ENCODE measurements at regions not wholly inside any gene's neighbourhood (a gene's known extent, or its start where the extent isn't known, plus 50 kb on each side); places are given as distances from the start of the nearest gene placed in this dataset.
"Not testable (repeated sequence)": the region's sequence is repeated elsewhere in the genome, so short reads cannot be mapped to it uniquely, and the experiment has no call there.

- DNase-seq (ENCODE audit: low read depth), result no peak
These were observed 174.7 kb downstream of the MAP2K4 start for GRCh38 chr17:12195418-12195817.

- no peak for DNase-seq (ENCODE audit: low read depth)
These were observed 180.7 kb downstream of the MAP2K4 start for GRCh38 chr17:12201294-12201880.

GRCh38 chr17:12209632-12210191 lies 189.0 kb downstream of the MAP2K4 start:
- DNase-seq (ENCODE audit: low read depth), result no peak

- not testable (repeated sequence) for DNase-seq (ENCODE audit: low read depth)
These were observed 200.2 kb downstream of the MAP2K4 start for GRCh38 chr17:12220714-12221439.

- DNase-seq (ENCODE audit: low read depth), result no peak
These were observed 201.7 kb downstream of the MAP2K4 start for GRCh38 chr17:12222392-12222791.

- no peak for DNase-seq (ENCODE audit: low read depth)
These were observed 206.9 kb downstream of the MAP2K4 start for GRCh38 chr17:12227547-12227946.

- no peak for DNase-seq (ENCODE audit: low read depth)
These were observed 208.7 kb downstream of the MAP2K4 start for GRCh38 chr17:12229335-12229734.

GRCh38 chr17:12230481-12231354 lies 210.0 kb downstream of the MAP2K4 start:
- no peak for DNase-seq (ENCODE audit: low read depth)

- no peak for DNase-seq (ENCODE audit: low read depth)
These were observed 210.6 kb downstream of the MAP2K4 start for GRCh38 chr17:12231355-12231682.

- DNase-seq (ENCODE audit: low read depth), result not testable (repeated sequence)
These were observed 218.3 kb downstream of the MAP2K4 start for GRCh38 chr17:12239021-12239420.

GRCh38 chr17:12242345-12242954 lies 221.8 kb downstream of the MAP2K4 start:
- DNase-seq (ENCODE audit: low read depth), result no peak

GRCh38 chr17:12247761-12248160 lies 227.1 kb downstream of the MAP2K4 start:
- no peak for DNase-seq (ENCODE audit: low read depth)

- no peak for DNase-seq (ENCODE audit: low read depth)
These were observed 230.3 kb downstream of the MAP2K4 start for GRCh38 chr17:12250973-12251372.

GRCh38 chr17:12252462-12252861 lies 231.8 kb downstream of the MAP2K4 start:
- DNase-seq (ENCODE audit: low read depth), result no peak

GRCh38 chr17:12254460-12254859 lies 233.8 kb downstream of the MAP2K4 start:
- no peak for DNase-seq (ENCODE audit: low read depth)

- DNase-seq (ENCODE audit: low read depth), result peak; percentile 57
These were observed 235.8 kb downstream of the MAP2K4 start for GRCh38 chr17:12256380-12256995.

GRCh38 chr17:12257176-12257575 lies 236.5 kb downstream of the MAP2K4 start:
- DNase-seq (ENCODE audit: low read depth), result no peak

GRCh38 chr17:12261354-12261753 lies 240.7 kb downstream of the MAP2K4 start:
- DNase-seq (ENCODE audit: low read depth), result no peak

GRCh38 chr17:12269751-12270150 lies 249.1 kb downstream of the MAP2K4 start:
- no peak for DNase-seq (ENCODE audit: low read depth)

- no peak for DNase-seq (ENCODE audit: low read depth)
These were observed 257.1 kb downstream of the MAP2K4 start for GRCh38 chr17:12277827-12278226.

GRCh38 chr17:12282056-12282455 lies 261.4 kb downstream of the MAP2K4 start:
- DNase-seq (ENCODE audit: low read depth), result no peak

GRCh38 chr17:12287953-12288352 lies 267.3 kb downstream of the MAP2K4 start:
- no peak for DNase-seq (ENCODE audit: low read depth)
